ENCODE measurements at regions not wholly inside any gene's neighbourhood (a gene's known extent, or its start where the extent isn't known, plus 50 kb on each side); places are given as distances from the start of the nearest gene placed in this dataset.
"Not testable (repeated sequence)": the region's sequence is repeated elsewhere in the genome, so short reads cannot be mapped to it uniquely, and the experiment has no call there.

- no peak overlapping the region for H3K4me3 ChIP-seq (ENCODE audit: control extremely low read depth in 1 of 5, extremely low read depth in 1 of 5, insufficient read depth in 1 of 5, low read depth in 2 of 5, low read length in 4 of 5)
- no peaks in the 10 kb centered on the region for H3K79me2 ChIP-seq (ENCODE audit: control insufficient read depth, insufficient read depth, low read length)
- H3K4me1 Mint-ChIP-seq: no peaks in the 10 kb centered on the region
- no peak overlapping the region for H3K27ac ChIP-seq (ENCODE audit: low read length in 2 of 2)
- no peak overlapping the region for H3K27ac Mint-ChIP-seq
- H3K36me3 ChIP-seq (replicated peaks in 1 of 2; ENCODE audit: control extremely low read depth in 1 of 2, control insufficient read depth in 1 of 2, extremely low read depth in 1 of 2, insufficient read depth in 2 of 2, low read length in 1 of 2): no peaks in the 10 kb centered on the region
- H3K27me3 ChIP-seq (replicated peaks in 1 of 4; ENCODE audit: control extremely low read depth in 1 of 4, control insufficient read depth in 3 of 4, insufficient read depth in 4 of 4, low read length in 3 of 4): no peaks in the 10 kb centered on the region
- ATAC-seq (ENCODE audit: low read depth): no peak
- ChIA-PET POLR2A (no interaction called here), CTCF (no interaction called here)
- no peaks in the 10 kb centered on the region for H3K4me1 ChIP-seq (ENCODE audit: control insufficient read depth in 2 of 2, insufficient read depth in 2 of 2, low read length in 2 of 2)
- WGBS (ENCODE audit: insufficient coverage): no CpG with 5 or more reads among the region's 2 CpGs
- no peaks in the 10 kb centered on the region for H3K27me3 Mint-ChIP-seq
- H4K20me1 ChIP-seq (ENCODE audit: control insufficient read depth, insufficient read depth, low read length, poor library complexity, severe bottlenecking): no peaks in the 10 kb centered on the region
- no peaks in the 10 kb centered on the region for H3K9me3 Mint-ChIP-seq (ENCODE audit: insufficient read depth)
- H3K9ac ChIP-seq (ENCODE audit: low read length): no peak overlapping the region
- no peak overlapping the region for H3K4me2 ChIP-seq (replicated peaks; ENCODE audit: low read depth, low read length, poor library complexity, severe bottlenecking)
- no peaks in the 10 kb centered on the region for H3K9me3 ChIP-seq (ENCODE audit: control extremely low read depth in 1 of 3, control insufficient read depth in 2 of 3, insufficient read depth in 1 of 3, low read length in 2 of 3)
- intact Hi-C loops (cut with micrococcal nuclease): no loop called here
- TF ChIP-seq EZH2 (IDR thresholded peaks at IDR 0.05; ENCODE audit: borderline replicate concordance, insufficient read depth, low read depth, low read length, poor library complexity, severe bottlenecking) (no peak), CTCF (IDR thresholded peaks at IDR 0.05) (no peak)
- no peak overlapping the region for H2AFZ ChIP-seq (ENCODE audit: insufficient read depth, low read depth, low read length, poor library complexity, severe bottlenecking)
- H3K4me3 Mint-ChIP-seq: no peak overlapping the region
- no peak for DNase-seq
These were observed 129.5 kb downstream of the TSEN15 start for GRCh38 chr1:184181044-184181443.

DNA sequence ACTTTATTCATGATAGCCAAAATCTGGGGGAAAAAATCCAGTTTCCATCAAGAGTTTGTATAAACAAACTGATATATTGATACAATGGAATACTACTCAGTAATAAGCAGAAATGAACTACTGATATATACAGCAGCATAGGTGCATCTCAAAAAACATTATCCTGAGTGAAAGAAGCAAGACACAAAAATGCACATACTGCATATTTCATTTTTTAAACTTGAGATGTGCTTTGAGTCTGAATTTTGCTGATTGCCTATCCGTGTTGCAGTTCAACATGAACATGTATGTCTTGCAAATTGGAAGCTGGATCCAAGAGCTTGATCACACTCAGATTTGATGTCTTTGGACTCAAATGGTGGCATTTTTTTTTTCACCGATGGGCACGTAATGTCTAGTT, 132.4 kb downstream of the TSEN15 start:
- DNase-seq: no peak
- Mint-ChIP-seq H3K4me3 (no peak overlapping the region), H3K9me3 (ENCODE audit: insufficient read depth) (no peaks in the 10 kb centered on the region), H3K4me1 (no peaks in the 10 kb centered on the region), H3K27ac (no peak overlapping the region), H3K27me3 (no peaks in the 10 kb centered on the region)
- H3K27ac ChIP-seq (ENCODE audit: low read length in 2 of 2): no peak overlapping the region
- ATAC-seq (ENCODE audit: low read depth): no peak
- ChIA-PET CTCF (no interaction called here), POLR2A (no interaction called here)
- no peak overlapping the region for H3K4me2 ChIP-seq (replicated peaks; ENCODE audit: low read depth, low read length, poor library complexity, severe bottlenecking)
- WGBS (ENCODE audit: insufficient coverage): 100% methylated on average over 1 of the region's 3 CpGs
- H3K27me3 ChIP-seq (replicated peaks in 1 of 4; ENCODE audit: control extremely low read depth in 1 of 4, control insufficient read depth in 3 of 4, insufficient read depth in 4 of 4, low read length in 3 of 4): no peaks in the 10 kb centered on the region
- H2AFZ ChIP-seq (ENCODE audit: insufficient read depth, low read depth, low read length, poor library complexity, severe bottlenecking): no peak overlapping the region
- H3K36me3 ChIP-seq (replicated peaks in 1 of 2; ENCODE audit: control extremely low read depth in 1 of 2, control insufficient read depth in 1 of 2, extremely low read depth in 1 of 2, insufficient read depth in 2 of 2, low read length in 1 of 2): no peaks in the 10 kb centered on the region
- no peak overlapping the region for H3K4me3 ChIP-seq (ENCODE audit: control extremely low read depth in 1 of 5, extremely low read depth in 1 of 5, insufficient read depth in 1 of 5, low read depth in 2 of 5, low read length in 4 of 5)
- intact Hi-C loops (cut with micrococcal nuclease): no loop called here
- TF ChIP-seq EZH2 (IDR thresholded peaks at IDR 0.05; ENCODE audit: borderline replicate concordance, insufficient read depth, low read depth, low read length, poor library complexity, severe bottlenecking) (no peak), CTCF (IDR thresholded peaks at IDR 0.05) (no peak)
- no peaks in the 10 kb centered on the region for H4K20me1 ChIP-seq (ENCODE audit: control insufficient read depth, insufficient read depth, low read length, poor library complexity, severe bottlenecking)
- H3K9me3 ChIP-seq (ENCODE audit: control extremely low read depth in 1 of 3, control insufficient read depth in 2 of 3, insufficient read depth in 1 of 3, low read length in 2 of 3): no peaks in the 10 kb centered on the region
- H3K4me1 ChIP-seq (ENCODE audit: control insufficient read depth in 2 of 2, insufficient read depth in 2 of 2, low read length in 2 of 2): no peaks in the 10 kb centered on the region
- no peaks in the 10 kb centered on the region for H3K79me2 ChIP-seq (ENCODE audit: control insufficient read depth, insufficient read depth, low read length)
- no peak overlapping the region for H3K9ac ChIP-seq (ENCODE audit: low read length)

DNA sequence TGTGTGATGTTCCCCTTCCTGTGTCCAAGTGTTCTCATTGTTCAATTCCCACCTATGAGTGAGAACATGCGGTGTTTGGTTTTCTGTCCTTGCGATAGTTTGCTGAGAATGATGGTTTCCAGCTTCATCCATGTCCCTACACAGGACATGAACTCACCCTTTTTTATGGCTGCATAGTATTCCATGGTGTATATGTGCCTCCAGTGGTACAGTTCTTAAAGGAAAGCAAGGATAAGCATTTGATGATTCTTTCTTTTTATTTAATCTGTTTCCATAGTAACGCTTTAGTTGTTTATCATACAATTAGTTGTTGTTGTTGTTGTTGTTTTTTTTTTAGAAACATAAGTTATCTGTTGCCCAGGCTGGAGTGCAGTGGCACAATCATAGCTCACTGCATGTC, 133.1 kb downstream of the TSEN15 start:
- CTCF ChIA-PET; H3K9ac ChIP-seq (ENCODE audit: low read length); POLR2A ChIA-PET; H3K4me1 ChIP-seq (ENCODE audit: control insufficient read depth in 2 of 2, insufficient read depth in 2 of 2, low read length in 2 of 2); H3K27ac ChIP-seq (ENCODE audit: low read length in 2 of 2); H3K4me2 ChIP-seq (replicated peaks; ENCODE audit: low read depth, low read length, poor library complexity, severe bottlenecking); H3K27me3 ChIP-seq (replicated peaks in 1 of 4; ENCODE audit: control extremely low read depth in 1 of 4, control insufficient read depth in 3 of 4, insufficient read depth in 4 of 4, low read length in 3 of 4); ATAC-seq (ENCODE audit: low read depth); H3K9me3 Mint-ChIP-seq (ENCODE audit: insufficient read depth); H3K4me1 Mint-ChIP-seq; H3K27ac Mint-ChIP-seq; H2AFZ ChIP-seq (ENCODE audit: insufficient read depth, low read depth, low read length, poor library complexity, severe bottlenecking); H3K4me3 Mint-ChIP-seq; H3K27me3 Mint-ChIP-seq; H4K20me1 ChIP-seq (ENCODE audit: control insufficient read depth, insufficient read depth, low read length, poor library complexity, severe bottlenecking); intact Hi-C loops (cut with micrococcal nuclease); H3K79me2 ChIP-seq (ENCODE audit: control insufficient read depth, insufficient read depth, low read length); H3K9me3 ChIP-seq (ENCODE audit: control extremely low read depth in 1 of 3, control insufficient read depth in 2 of 3, insufficient read depth in 1 of 3, low read length in 2 of 3); H3K36me3 ChIP-seq (replicated peaks in 1 of 2; ENCODE audit: control extremely low read depth in 1 of 2, control insufficient read depth in 1 of 2, extremely low read depth in 1 of 2, insufficient read depth in 2 of 2, low read length in 1 of 2); H3K4me3 ChIP-seq (ENCODE audit: control extremely low read depth in 1 of 5, extremely low read depth in 1 of 5, insufficient read depth in 1 of 5, low read depth in 2 of 5, low read length in 4 of 5); DNase-seq: not testable (repeated sequence)
- WGBS (ENCODE audit: insufficient coverage): no CpG with 5 or more reads among the region's 3 CpGs
